Endodermal cell (in vitro differentiated cells): ENCODE measurements at regions not wholly inside any gene's neighbourhood (a gene's known extent, or its start where the extent isn't known, plus 50 kb on each side); places are given as distances from the start of the nearest gene placed in this dataset.

Experiments used
- DNase-seq: peaks from one replicate; pipeline ENCODE4 v3.0.0-alpha.2; 2017
- H3K27ac ChIP-seq: 2 replicates; pipeline ENCODE4 v1.5.1; 2013; ENCODE audit warnings: mild to moderate bottlenecking, low read depth, low read length, moderate library complexity
- H3K27me3 ChIP-seq: 2 replicates; pipeline ENCODE4 v1.6.1; 2013; ENCODE audit warnings: mild to moderate bottlenecking, low read length, moderate library complexity; ENCODE audit not compliant: insufficient read depth, control insufficient read depth, poor library complexity, severe bottlenecking
- H3K36me3 ChIP-seq: 2 replicates; pipeline ENCODE4 v1.7.0; 2013; ENCODE audit warnings: mild to moderate bottlenecking, low read length, moderate library complexity; ENCODE audit not compliant: control insufficient read depth, insufficient read depth
- H3K4me1 ChIP-seq: one replicate; pipeline ENCODE4 v1.7.0; 2013; ENCODE audit warnings: low read length; ENCODE audit not compliant: control insufficient read depth, insufficient read depth
- H3K4me3 ChIP-seq: 2 replicates; pipeline ENCODE4 v1.5.1; 2013; ENCODE audit warnings: mild to moderate bottlenecking, low read length, moderate library complexity
- H3K9ac ChIP-seq: 2 replicates; pipeline ENCODE4 v1.6.1; 2013; ENCODE audit warnings: mild to moderate bottlenecking, low read length, moderate library complexity; ENCODE audit not compliant: poor library complexity, severe bottlenecking; ENCODE audit errors: extremely low read depth
- H3K9me3 ChIP-seq: 2 replicates; pipeline ENCODE4 v1.6.1; 2013; ENCODE audit warnings: mild to moderate bottlenecking, low read length, moderate library complexity; ENCODE audit not compliant: control insufficient read depth
- H3K27ac Mint-ChIP-seq: 2 replicates; pipeline ENCODE4 v1.8.0; 2020; ENCODE audit warnings: mixed read lengths
- H3K27me3 Mint-ChIP-seq: 2 replicates; pipeline ENCODE4 v1.8.0; 2021; ENCODE audit warnings: mild to moderate bottlenecking, mixed read lengths; ENCODE audit not compliant: insufficient read depth
- H3K36me3 Mint-ChIP-seq: 2 replicates; pipeline ENCODE4 v1.8.0; 2020; ENCODE audit warnings: low read depth, mixed read lengths
- H3K4me1 Mint-ChIP-seq: 2 replicates; pipeline ENCODE4 v1.8.0; 2020; ENCODE audit warnings: mixed read lengths
- H3K4me3 Mint-ChIP-seq: 2 replicates; pipeline ENCODE4 v1.8.0; 2020; ENCODE audit warnings: mild to moderate bottlenecking, moderate library complexity, mixed read lengths
- H3K9me3 Mint-ChIP-seq: 2 replicates; pipeline ENCODE4 v1.8.0; 2020; ENCODE audit warnings: mild to moderate bottlenecking, mixed read lengths
- CTCF ChIP-seq: fragments of 200-600 bp; sonication (generic); conservative IDR thresholded peaks from 2 replicates; pipeline ENCODE4 v1.5.0; 2021; ENCODE audit warnings: antibody characterized with exemption, mild to moderate bottlenecking
- WGBS, 2 experiments: methylation state at CpG; one replicate each; pipeline versions ENCODE4 v1.1.5 to v1.1.7; 2013; ENCODE audit warnings: missing lambda C conversion rate in 2 of 2, mixed read lengths in 1 of 2; ENCODE audit not compliant: insufficient coverage in 1 of 2, insufficient read length in 1 of 2; 5-methylcytosine and 5-hydroxymethylcytosine counted together

GRCh38 chr14:21874946-21875345 is 201.3 kb upstream of the OR4E1 start:
- no peak for TF ChIP-seq CTCF
- H3K9me3 Mint-ChIP-seq = no peaks in the 10 kb centered on the region
- H3K4me1 ChIP-seq = no peaks in the 10 kb centered on the region
- H3K27me3 Mint-ChIP-seq = peaks cover 5% of the 10 kb centered on the region
- no peak overlapping the region for H3K4me3 ChIP-seq
- no peaks in the 10 kb centered on the region for H3K4me1 Mint-ChIP-seq
- no peaks in the 10 kb centered on the region for H3K36me3 ChIP-seq
- DNase-seq = no peak
- no peak overlapping the region for H3K27ac ChIP-seq
- 94 to 100% methylated on average over 1 of the region's 1 CpG for whole genome bisulfite sequencing, 2 experiments
- no peak overlapping the region for H3K27ac Mint-ChIP-seq
- H3K4me3 Mint-ChIP-seq = no peak overlapping the region
- H3K36me3 Mint-ChIP-seq = no peaks in the 10 kb centered on the region
- H3K9me3 ChIP-seq = no peaks in the 10 kb centered on the region
- H3K27me3 ChIP-seq = peaks cover 14% of the 10 kb centered on the region
- H3K9ac ChIP-seq = no peak overlapping the region

GRCh38 chr14:21874167-21874566 is 200.5 kb upstream of the OR4E1 start:
- H3K4me1 Mint-ChIP-seq = no peaks in the 10 kb centered on the region
- no peak overlapping the region for H3K27ac Mint-ChIP-seq
- Histone ChIP-seq H3K36me3 (no peaks in the 10 kb centered on the region), H3K27ac (no peak overlapping the region), H3K4me1 (no peaks in the 10 kb centered on the region), H3K27me3 (peaks cover 14% of the 10 kb centered on the region), H3K4me3 (no peak overlapping the region), H3K9ac (no peak overlapping the region), H3K9me3 (no peaks in the 10 kb centered on the region)
- H3K36me3 Mint-ChIP-seq = no peaks in the 10 kb centered on the region
- WGBS, 2 experiments = 92 to 100% methylated on average over 2 to 3 of the region's 3 CpGs
- no peak overlapping the region for H3K4me3 Mint-ChIP-seq
- TF ChIP-seq CTCF = no peak
- no peaks in the 10 kb centered on the region for H3K9me3 Mint-ChIP-seq
- DNase-seq = no peak
- H3K27me3 Mint-ChIP-seq = peaks cover 5% of the 10 kb centered on the region

GRCh38 chr14:21868442-21869046 is 194.9 kb upstream of the OR4E1 start:
- Histone ChIP-seq H3K36me3 (no peaks in the 10 kb centered on the region), H3K9ac (no peak overlapping the region), H3K4me1 (no peaks in the 10 kb centered on the region), H3K9me3 (no peaks in the 10 kb centered on the region), H3K27me3 (peaks cover 8% of the 10 kb centered on the region), H3K27ac (no peak overlapping the region), H3K4me3 (no peak overlapping the region)
- Mint-ChIP-seq H3K4me1 (no peaks in the 10 kb centered on the region), H3K27me3 (peaks cover 5% of the 10 kb centered on the region), H3K27ac (no peak overlapping the region), H3K9me3 (no peaks in the 10 kb centered on the region), H3K4me3 (no peak overlapping the region), H3K36me3 (no peaks in the 10 kb centered on the region)
- 88 to 92% methylated on average over 1 of the region's 2 CpGs for WGBS, 2 experiments
- peak; percentile 94 for TF ChIP-seq CTCF
- peak; percentile 92 for DNase-seq
